Fibroblast of the aortic adventitia (primary cell): ENCODE measurements at regions not wholly inside any gene's neighbourhood (a gene's known extent, or its start where the extent isn't known, plus 50 kb on each side); places are given as distances from the start of the nearest gene placed in this dataset.

Source experiments
- DNase-seq: peaks from one replicate; pipeline ENCODE4 v3.0.0-alpha.2; 2010; ENCODE audit warnings: low read depth
- H3K4me3 ChIP-seq: 2 replicates; pipeline ENCODE4 v1.5.1; 2011; ENCODE audit warnings: low read depth, mild to moderate bottlenecking, control low read depth, low read length, moderate library complexity
- TF ChIP-seq, protein P1 (sequence below): IDR thresholded peaks from 2 replicates; pipeline ENCODE4 v1.5.1; 2011; ENCODE audit warnings: mild to moderate bottlenecking, low read length, control low read depth, inconsistent platforms; ENCODE audit not compliant: insufficient read depth

DNA sequence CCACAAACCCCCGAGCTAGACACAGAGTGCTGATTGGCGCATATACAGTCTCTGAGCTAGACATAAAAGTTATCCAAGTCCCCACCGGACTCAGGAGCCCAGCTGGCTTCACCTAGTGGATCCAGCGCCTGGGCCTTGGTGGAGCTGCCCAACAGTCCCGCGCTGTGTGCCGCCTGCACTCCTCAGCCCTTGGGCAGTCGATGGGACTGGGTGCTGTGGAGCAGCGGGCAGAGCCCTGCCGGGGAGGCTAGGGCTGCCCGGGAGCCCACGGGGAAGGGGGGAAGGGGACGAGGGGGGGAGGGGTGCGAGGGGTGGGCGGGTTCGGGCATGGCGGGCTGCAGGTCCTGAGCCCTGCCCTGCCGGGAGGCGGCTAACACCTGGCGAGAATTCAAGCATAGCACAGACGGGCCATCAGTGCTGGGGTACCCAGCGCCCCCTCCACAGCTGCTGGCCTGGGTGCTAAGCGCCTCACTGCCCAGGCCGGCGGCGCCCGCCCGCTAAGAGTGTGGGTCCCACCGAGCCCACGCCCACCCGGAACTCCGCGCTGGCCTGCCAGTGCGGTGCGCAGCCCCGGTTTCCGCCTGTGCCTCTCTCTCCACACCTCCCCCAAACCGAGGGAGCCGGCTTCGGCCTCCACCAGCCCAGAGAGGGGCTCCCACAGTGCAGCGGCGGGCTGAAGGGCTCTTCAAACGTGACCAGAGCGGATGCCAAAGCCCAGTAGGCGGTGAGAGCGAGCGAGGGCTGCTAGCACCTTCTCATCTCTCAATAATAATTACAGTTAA, 391.2 kb upstream of the NUDT12 start:
- DNase-seq = no peak
- TF ChIP-seq, protein P1, sequence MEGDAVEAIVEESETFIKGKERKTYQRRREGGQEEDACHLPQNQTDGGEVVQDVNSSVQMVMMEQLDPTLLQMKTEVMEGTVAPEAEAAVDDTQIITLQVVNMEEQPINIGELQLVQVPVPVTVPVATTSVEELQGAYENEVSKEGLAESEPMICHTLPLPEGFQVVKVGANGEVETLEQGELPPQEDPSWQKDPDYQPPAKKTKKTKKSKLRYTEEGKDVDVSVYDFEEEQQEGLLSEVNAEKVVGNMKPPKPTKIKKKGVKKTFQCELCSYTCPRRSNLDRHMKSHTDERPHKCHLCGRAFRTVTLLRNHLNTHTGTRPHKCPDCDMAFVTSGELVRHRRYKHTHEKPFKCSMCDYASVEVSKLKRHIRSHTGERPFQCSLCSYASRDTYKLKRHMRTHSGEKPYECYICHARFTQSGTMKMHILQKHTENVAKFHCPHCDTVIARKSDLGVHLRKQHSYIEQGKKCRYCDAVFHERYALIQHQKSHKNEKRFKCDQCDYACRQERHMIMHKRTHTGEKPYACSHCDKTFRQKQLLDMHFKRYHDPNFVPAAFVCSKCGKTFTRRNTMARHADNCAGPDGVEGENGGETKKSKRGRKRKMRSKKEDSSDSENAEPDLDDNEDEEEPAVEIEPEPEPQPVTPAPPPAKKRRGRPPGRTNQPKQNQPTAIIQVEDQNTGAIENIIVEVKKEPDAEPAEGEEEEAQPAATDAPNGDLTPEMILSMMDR = no peak
- no peak overlapping the region for H3K4me3 ChIP-seq

GRCh38 chr5:103951776-103952175, 389.2 kb upstream of the NUDT12 start:
- no peak for DNase-seq
- TF ChIP-seq, protein P1 = no peak
- H3K4me3 ChIP-seq = no peak overlapping the region

GRCh38 chr5:103943230-103943629, 380.6 kb upstream of the NUDT12 start:
- no peak overlapping the region for H3K4me3 ChIP-seq
- no peak for DNase-seq
- TF ChIP-seq, protein P1 = no peak

GRCh38 chr5:103942587-103943186, 380.1 kb upstream of the NUDT12 start:
- TF ChIP-seq, protein P1 = no peak
- no peak overlapping the region for H3K4me3 ChIP-seq
- no peak for DNase-seq

GRCh38 chr5:103941596-103941995, 379.0 kb upstream of the NUDT12 start:
- TF ChIP-seq, protein P1 = no peak
- H3K4me3 ChIP-seq = no peak overlapping the region
- DNase-seq = no peak

DNA sequence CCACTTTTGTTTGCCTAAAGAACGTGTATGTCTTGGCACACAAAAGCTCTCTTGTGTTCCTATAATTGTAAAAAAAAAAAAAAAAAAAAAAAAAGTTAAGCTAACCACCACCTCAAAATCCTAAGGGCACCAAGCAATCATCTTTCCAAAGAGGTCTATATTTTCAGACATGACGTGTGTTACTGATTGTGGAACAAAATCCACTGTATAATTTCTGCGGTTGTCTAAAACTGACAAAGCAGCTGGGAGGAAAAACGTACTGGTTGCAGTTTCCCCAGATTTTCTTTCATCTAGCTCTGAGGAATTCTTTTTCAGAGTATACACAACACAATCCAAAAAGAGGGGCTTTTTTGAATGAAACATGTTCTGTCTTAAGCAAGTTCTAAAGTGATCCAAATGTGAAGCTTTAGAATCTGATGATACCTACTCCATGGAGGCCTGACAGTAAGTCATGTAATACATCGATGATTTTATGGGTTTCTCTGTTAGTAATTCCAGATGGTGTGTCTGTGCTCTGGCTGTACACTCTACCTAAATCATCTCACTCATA, 375.6 kb upstream of the NUDT12 start:
- no peak overlapping the region for H3K4me3 ChIP-seq
- DNase-seq = no peak
- TF ChIP-seq, protein P1 = no peak
